ENCODE measurements at regions not wholly inside any gene's neighbourhood (a gene's known extent, or its start where the extent isn't known, plus 50 kb on each side); places are given as distances from the start of the nearest gene placed in this dataset.

- DNase-seq (ENCODE audit: low read depth, low spot score) = no peak
Observed at GRCh38 chr6:4296552-4296951, 161.2 kb upstream of the ECI2 start.

GRCh38 chr6:4295783-4296155, 160.4 kb upstream of the ECI2 start:
- no peak for DNase-seq (ENCODE audit: low read depth, low spot score)

- no peak for DNase-seq (ENCODE audit: low read depth, low spot score)
Observed at GRCh38 chr6:4295058-4295782, 159.8 kb upstream of the ECI2 start.

GRCh38 chr6:4294636-4295035, 159.3 kb upstream of the ECI2 start:
- no peak for DNase-seq (ENCODE audit: low read depth, low spot score)

GRCh38 chr6:4291453-4292403, 156.4 kb upstream of the ECI2 start:
- no peak for DNase-seq (ENCODE audit: low read depth, low spot score)

GRCh38 chr6:4289770-4290320, 154.5 kb upstream of the ECI2 start:
- no peak for DNase-seq (ENCODE audit: low read depth, low spot score)

GRCh38 chr6:4287811-4288244, 152.5 kb upstream of the ECI2 start:
- no peak for DNase-seq (ENCODE audit: low read depth, low spot score)

- DNase-seq (ENCODE audit: low read depth, low spot score) = no peak
Observed at GRCh38 chr6:4287372-4287771, 152.0 kb upstream of the ECI2 start.

- no peak for DNase-seq (ENCODE audit: low read depth, low spot score)
Observed at GRCh38 chr6:4282926-4283325, 147.6 kb upstream of the ECI2 start.

GRCh38 chr6:4281341-4282293, 146.2 kb upstream of the ECI2 start:
- no peak for DNase-seq (ENCODE audit: low read depth, low spot score)

GRCh38 chr6:4280707-4281106, 145.3 kb upstream of the ECI2 start:
- no peak for DNase-seq (ENCODE audit: low read depth, low spot score)

GRCh38 chr6:4280031-4280430, 144.7 kb upstream of the ECI2 start:
- DNase-seq (ENCODE audit: low read depth, low spot score) = no peak

- DNase-seq (ENCODE audit: low read depth, low spot score) = no peak
Observed at GRCh38 chr6:4274382-4275082, 139.2 kb upstream of the ECI2 start.

- DNase-seq (ENCODE audit: low read depth, low spot score) = no peak
Observed at GRCh38 chr6:4272996-4273395, 137.6 kb upstream of the ECI2 start.

GRCh38 chr6:4271761-4272470, 136.5 kb upstream of the ECI2 start:
- no peak for DNase-seq (ENCODE audit: low read depth, low spot score)

- DNase-seq (ENCODE audit: low read depth, low spot score) = no peak
Observed at GRCh38 chr6:4270776-4271175, 135.4 kb upstream of the ECI2 start.

GRCh38 chr6:4270001-4270400, 134.6 kb upstream of the ECI2 start:
- no peak for DNase-seq (ENCODE audit: low read depth, low spot score)

GRCh38 chr6:4268171-4268570, 132.8 kb upstream of the ECI2 start:
- no peak for DNase-seq (ENCODE audit: low read depth, low spot score)

- DNase-seq (ENCODE audit: low read depth, low spot score) = no peak
Observed at GRCh38 chr6:4265740-4266139, 130.4 kb upstream of the ECI2 start.

GRCh38 chr6:4264601-4265000, 129.2 kb upstream of the ECI2 start:
- no peak for DNase-seq (ENCODE audit: low read depth, low spot score)

All from smooth muscle cell of the brain vasculature (primary cell).